ENCODE measurements at regions not wholly inside any gene's neighbourhood (a gene's known extent, or its start where the extent isn't known, plus 50 kb on each side); places are given as distances from the start of the nearest gene placed in this dataset.

DNA sequence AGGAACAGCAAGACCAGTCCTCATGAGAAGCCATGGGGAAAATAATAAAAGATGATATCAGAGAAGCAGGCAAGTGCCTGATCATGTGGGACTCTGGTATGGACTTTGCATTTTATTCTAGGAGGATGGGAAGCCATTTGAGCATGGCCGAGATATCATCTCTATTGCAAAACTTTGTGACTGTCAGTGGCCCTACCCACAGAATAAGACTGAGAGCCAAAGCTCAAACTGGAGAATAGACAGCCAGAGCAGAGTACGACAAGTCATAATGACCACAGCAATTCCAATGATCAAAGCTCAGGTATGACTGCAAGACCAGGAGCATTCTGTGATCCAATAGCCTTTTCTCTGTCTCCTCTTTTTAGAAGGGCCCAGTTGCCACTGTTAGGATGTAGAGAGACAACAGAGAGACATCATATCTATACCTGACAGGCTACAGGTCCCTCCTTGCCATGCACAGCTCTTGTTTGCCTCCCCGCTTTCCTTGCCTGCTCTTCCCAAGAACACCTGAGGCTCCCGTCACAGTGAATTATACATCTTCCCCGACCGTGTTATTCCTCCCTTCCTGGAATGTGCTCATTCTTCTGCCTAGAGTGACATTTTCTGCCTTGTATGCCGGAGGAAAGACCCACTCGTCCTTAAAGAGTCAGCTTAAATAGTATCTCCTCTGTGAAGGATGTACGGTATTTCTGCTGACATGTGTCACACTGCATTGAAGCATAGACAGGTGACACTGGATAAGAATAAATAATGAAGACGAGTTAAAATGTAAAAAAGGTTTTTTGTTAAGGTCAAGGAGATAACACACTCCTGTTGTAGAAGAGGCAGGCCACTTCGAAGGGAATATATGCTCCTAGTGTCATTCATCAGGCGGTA, 248.7 kb upstream of the MAP3K1 start:
- DNase-seq (ENCODE audit: low spot score), result no peak
- TF ChIP-seq, protein P1, sequence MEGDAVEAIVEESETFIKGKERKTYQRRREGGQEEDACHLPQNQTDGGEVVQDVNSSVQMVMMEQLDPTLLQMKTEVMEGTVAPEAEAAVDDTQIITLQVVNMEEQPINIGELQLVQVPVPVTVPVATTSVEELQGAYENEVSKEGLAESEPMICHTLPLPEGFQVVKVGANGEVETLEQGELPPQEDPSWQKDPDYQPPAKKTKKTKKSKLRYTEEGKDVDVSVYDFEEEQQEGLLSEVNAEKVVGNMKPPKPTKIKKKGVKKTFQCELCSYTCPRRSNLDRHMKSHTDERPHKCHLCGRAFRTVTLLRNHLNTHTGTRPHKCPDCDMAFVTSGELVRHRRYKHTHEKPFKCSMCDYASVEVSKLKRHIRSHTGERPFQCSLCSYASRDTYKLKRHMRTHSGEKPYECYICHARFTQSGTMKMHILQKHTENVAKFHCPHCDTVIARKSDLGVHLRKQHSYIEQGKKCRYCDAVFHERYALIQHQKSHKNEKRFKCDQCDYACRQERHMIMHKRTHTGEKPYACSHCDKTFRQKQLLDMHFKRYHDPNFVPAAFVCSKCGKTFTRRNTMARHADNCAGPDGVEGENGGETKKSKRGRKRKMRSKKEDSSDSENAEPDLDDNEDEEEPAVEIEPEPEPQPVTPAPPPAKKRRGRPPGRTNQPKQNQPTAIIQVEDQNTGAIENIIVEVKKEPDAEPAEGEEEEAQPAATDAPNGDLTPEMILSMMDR (IDR thresholded peaks at IDR 0.05; ENCODE audit: borderline replicate concordance, control extremely low read depth, extremely low read depth, insufficient read depth, missing control alignments), result no peak
- in situ Hi-C loops (cut with MboI; ENCODE audit: low sequenced_read_pairs, unreplicated experiment), result no loop called here

DNA sequence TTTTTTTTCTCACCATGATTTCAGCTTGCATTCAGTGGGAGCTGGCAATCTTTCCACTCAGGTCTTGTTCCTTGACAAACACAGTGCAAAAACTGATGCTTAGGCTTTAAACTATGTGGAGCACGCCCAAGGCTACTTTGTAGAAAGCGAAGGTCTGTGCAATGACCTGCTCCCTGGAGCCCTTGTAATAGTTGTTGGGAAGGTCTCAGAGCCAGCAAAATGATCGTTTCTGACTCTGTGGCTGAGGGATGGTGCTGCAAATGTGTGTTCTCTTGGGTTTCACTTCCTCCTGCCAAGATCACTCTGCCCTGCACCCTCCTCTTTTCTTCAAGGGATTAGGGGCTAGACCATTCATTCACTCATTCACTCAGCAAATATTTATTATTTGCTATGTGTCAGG, 249.7 kb upstream of the MAP3K1 start:
- DNase-seq (ENCODE audit: low spot score), result no peak
- TF ChIP-seq, protein P1 (IDR thresholded peaks at IDR 0.05; ENCODE audit: borderline replicate concordance, control extremely low read depth, extremely low read depth, insufficient read depth, missing control alignments), result no peak
- in situ Hi-C loops (cut with MboI; ENCODE audit: low sequenced_read_pairs, unreplicated experiment), result no loop called here

DNA sequence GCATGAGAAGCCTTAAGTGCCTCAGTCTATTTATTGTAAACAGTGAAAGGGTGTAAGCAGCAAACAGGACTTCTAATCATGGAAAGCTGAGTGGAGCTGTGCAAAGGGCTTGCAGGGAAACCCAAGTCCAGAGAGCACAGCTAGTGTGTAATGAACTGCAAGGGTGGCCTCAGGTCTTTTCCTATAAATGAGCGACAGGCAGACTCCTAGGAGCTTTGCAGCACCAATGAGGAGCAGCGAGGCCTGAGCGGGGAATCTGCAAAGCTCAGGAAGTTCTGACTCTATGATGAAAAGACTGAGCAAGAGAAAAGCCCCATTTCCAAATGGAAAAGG, 250.1 kb upstream of the MAP3K1 start:
- in situ Hi-C loops (cut with MboI; ENCODE audit: low sequenced_read_pairs, unreplicated experiment), result no loop called here
- TF ChIP-seq, protein P1 (IDR thresholded peaks at IDR 0.05; ENCODE audit: borderline replicate concordance, control extremely low read depth, extremely low read depth, insufficient read depth, missing control alignments), result no peak
- no peak for DNase-seq (ENCODE audit: low spot score)

DNA sequence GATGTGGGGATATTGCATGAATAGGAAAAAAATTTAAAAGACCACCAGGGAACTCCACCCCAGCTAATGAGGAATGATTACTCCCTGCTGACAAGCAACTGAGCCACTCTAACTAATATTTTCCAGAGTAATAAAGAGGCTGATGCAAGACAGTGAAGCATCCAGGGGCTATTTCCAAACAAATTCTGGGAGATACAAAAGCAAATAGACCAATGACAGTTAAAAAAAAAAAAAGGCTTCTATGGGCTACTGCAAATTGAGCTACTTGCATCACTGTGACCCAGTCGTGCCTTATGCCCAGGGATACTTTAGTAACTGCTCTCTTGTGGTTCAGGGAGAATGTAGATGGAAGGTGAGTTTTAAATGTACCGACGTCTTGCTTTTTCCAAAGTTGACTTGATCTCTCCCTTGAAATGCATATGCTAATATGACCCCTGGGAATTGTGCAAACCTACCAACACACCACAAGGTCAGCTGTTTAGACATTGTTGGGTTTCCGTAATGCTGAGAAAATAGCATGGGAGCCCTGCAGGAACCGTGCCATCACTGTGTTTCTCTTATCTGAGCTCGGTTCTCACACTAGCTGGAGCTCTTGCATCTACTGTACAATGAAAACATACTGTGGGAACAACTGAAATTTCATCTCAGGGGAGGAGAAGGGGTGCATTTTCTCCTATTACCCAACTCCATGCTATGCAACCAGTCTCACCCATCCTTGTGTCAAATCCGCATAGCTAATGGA, 250.6 kb upstream of the MAP3K1 start:
- DNase-seq (ENCODE audit: low spot score), result no peak
- TF ChIP-seq, protein P1 (IDR thresholded peaks at IDR 0.05; ENCODE audit: borderline replicate concordance, control extremely low read depth, extremely low read depth, insufficient read depth, missing control alignments), result no peak
- in situ Hi-C loops (cut with MboI; ENCODE audit: low sequenced_read_pairs, unreplicated experiment), result no loop called here

DNA sequence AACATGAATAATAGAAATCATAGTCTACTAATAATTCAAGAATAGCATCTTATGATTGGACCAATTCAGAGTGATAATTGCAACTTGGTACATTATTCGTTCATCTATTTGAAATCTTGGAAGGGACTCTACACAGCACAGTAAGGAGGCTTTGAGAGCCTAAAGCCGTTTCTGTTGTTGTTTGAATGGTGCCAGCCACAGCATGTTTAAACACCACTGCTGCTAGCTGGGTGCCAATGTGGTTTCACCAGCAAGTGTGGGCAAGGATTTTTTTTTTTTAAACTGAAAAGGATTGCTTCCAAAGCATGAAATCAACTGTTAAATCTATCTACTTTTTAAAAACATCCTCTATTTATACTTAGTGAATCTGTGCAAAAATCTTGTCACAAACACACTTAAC, 253.9 kb upstream of the MAP3K1 start:
- TF ChIP-seq, protein P1 (IDR thresholded peaks at IDR 0.05; ENCODE audit: borderline replicate concordance, control extremely low read depth, extremely low read depth, insufficient read depth, missing control alignments), result no peak
- no peak for DNase-seq (ENCODE audit: low spot score)
- in situ Hi-C loops (cut with MboI; ENCODE audit: low sequenced_read_pairs, unreplicated experiment), result no loop called here

DNA sequence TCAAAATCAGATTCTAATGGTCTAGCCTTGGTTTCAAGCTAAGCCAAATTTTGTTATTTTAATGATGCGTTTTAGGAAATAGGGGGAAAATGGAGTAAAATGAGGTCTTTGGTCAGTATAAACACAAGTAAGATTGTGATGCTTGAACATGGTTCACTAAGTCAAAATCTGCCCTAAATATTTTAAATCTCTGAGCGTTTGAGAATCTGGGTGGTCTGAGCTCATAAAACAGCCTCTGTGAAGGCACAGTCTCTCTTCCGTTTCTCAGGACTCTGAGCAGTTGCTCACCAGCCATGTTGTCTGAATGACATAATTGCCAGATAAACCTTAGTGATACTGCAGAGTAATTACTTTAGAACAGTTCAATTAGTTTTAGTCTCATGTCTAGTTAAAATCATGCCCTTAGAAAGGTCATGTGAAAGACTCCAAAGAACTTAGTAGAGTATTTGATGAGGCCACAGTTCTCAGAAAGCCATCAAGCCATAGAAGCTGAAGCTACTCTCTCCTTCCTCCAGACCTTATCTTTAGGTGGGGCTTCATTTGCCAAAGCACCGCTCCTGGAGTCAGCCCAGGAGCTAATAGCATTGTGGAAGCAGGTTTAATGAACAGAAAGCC, 257.1 kb upstream of the MAP3K1 start:
- no peak for DNase-seq (ENCODE audit: low spot score)
- TF ChIP-seq, protein P1 (IDR thresholded peaks at IDR 0.05; ENCODE audit: borderline replicate concordance, control extremely low read depth, extremely low read depth, insufficient read depth, missing control alignments), result no peak
- in situ Hi-C loops (cut with MboI; ENCODE audit: low sequenced_read_pairs, unreplicated experiment), result no loop called here

Data from GM13976 (cell line).